Endothelial cell (in vitro differentiated cells): ENCODE measurements at regions not wholly inside any gene's neighbourhood (a gene's known extent, or its start where the extent isn't known, plus 50 kb on each side); places are given as distances from the start of the nearest gene placed in this dataset.

Experiments
- DNase-seq: peaks from one replicate; pipeline ENCODE4 v3.0.0; 2021; ENCODE audit warnings: low spot score
- H3K27ac Mint-ChIP-seq: one replicate; pipeline ENCODE4 v1.8.0; 2021; ENCODE audit warnings: mixed read lengths, inconsistent platforms; ENCODE audit not compliant: unreplicated experiment
- H3K27me3 Mint-ChIP-seq: one replicate; pipeline ENCODE4 v1.8.0; 2021; ENCODE audit warnings: mild to moderate bottlenecking, moderate library complexity, mixed read lengths, inconsistent platforms; ENCODE audit not compliant: unreplicated experiment
- H3K36me3 Mint-ChIP-seq: one replicate; pipeline ENCODE4 v1.8.0; 2021; ENCODE audit warnings: mild to moderate bottlenecking, low read depth, mixed read lengths, inconsistent platforms; ENCODE audit not compliant: unreplicated experiment
- H3K4me1 Mint-ChIP-seq: one replicate; pipeline ENCODE4 v1.8.0; 2021; ENCODE audit warnings: mild to moderate bottlenecking, mixed read lengths, inconsistent platforms; ENCODE audit not compliant: unreplicated experiment
- H3K4me3 Mint-ChIP-seq: one replicate; pipeline ENCODE4 v1.8.0; 2021; ENCODE audit warnings: mild to moderate bottlenecking, mixed read lengths, inconsistent platforms; ENCODE audit not compliant: unreplicated experiment
- H3K9me3 Mint-ChIP-seq: one replicate; pipeline ENCODE4 v1.8.0; 2021; ENCODE audit warnings: mixed read lengths, inconsistent platforms; ENCODE audit not compliant: unreplicated experiment
- TF ChIP-seq, protein P1 (sequence below): fragments of 200-600 bp; sonication (generic); IDR thresholded peaks from one replicate; pipeline ENCODE4 v1.5.0; 2021; ENCODE audit warnings: antibody characterized with exemption; ENCODE audit not compliant: unreplicated experiment

DNA sequence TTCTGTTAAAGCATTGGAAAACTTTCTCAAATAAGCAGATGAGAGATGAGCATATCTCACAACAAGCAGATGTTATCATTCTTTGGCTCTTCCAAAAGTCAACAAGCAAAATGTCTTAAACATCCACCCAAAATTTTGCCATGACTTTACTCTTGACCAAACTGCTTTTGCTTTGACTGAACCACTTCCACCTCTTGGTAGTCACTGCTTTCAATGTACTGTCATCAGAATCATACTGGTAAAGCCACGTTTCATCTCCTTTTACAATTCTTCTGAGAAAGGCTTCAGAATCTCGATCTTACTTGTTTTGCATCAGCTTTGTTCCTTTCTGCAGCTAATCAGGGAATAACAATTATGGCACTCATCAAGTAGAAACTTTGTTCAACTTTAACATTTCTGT lies 498.5 kb upstream of the GJE1 start:
- Mint-ChIP-seq H3K4me1 (no peaks in the 10 kb centered on the region), H3K4me3 (no peak overlapping the region), H3K36me3 (no peaks in the 10 kb centered on the region), H3K9me3 (no peaks in the 10 kb centered on the region), H3K27me3 (no peaks in the 10 kb centered on the region), H3K27ac (no peak overlapping the region)
- DNase-seq = no peak
- TF ChIP-seq, protein P1, sequence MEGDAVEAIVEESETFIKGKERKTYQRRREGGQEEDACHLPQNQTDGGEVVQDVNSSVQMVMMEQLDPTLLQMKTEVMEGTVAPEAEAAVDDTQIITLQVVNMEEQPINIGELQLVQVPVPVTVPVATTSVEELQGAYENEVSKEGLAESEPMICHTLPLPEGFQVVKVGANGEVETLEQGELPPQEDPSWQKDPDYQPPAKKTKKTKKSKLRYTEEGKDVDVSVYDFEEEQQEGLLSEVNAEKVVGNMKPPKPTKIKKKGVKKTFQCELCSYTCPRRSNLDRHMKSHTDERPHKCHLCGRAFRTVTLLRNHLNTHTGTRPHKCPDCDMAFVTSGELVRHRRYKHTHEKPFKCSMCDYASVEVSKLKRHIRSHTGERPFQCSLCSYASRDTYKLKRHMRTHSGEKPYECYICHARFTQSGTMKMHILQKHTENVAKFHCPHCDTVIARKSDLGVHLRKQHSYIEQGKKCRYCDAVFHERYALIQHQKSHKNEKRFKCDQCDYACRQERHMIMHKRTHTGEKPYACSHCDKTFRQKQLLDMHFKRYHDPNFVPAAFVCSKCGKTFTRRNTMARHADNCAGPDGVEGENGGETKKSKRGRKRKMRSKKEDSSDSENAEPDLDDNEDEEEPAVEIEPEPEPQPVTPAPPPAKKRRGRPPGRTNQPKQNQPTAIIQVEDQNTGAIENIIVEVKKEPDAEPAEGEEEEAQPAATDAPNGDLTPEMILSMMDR = no peak

DNA sequence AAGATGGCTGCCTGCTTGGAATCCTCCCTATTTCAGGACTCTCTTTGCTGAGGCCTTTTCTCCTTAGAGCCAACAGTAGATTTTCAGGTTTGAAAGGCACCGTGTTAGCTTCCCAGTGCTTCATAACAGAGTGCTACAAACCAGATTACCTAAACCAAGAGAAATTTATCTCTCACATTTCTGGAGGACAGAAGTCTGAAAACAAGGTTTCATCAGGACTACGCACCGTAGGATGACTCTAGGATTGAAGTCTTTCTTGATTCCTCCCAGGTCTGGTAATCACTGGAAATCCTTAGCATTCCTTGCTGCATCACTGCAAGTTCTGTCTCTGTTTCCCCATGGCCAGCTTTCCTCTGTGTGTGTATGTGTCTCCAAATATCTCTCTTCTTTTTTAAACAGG lies 508.4 kb upstream of the GJE1 start:
- Mint-ChIP-seq H3K9me3 (no peaks in the 10 kb centered on the region), H3K36me3 (no peaks in the 10 kb centered on the region), H3K4me3 (no peak overlapping the region)

DNA sequence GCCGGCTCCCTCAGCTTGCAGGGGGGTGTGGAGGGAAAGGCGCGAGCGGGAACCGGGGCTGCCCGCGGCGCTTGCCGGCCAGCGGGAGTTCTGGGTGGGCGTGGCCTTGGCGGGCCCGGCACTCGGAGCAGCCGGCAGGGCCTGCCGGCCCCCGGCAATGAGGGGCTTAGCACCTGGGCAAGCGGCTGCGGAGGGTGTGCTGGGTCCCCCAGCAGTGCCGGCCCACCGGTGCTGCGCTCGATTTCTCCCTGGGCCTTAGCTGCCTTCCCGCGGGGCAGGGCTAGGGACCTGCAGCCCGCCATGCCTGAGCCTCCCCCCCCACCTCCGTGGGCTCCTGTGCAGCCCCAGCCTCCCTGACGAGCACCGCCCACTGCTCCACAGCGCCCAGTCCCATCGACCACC lies 514.5 kb upstream of the GJE1 start:
- DNase-seq = no peak
- H3K27me3 Mint-ChIP-seq = no peaks in the 10 kb centered on the region
- no peaks in the 10 kb centered on the region for H3K36me3 Mint-ChIP-seq
- H3K9me3 Mint-ChIP-seq = no peaks in the 10 kb centered on the region
- peaks cover 2% of the 10 kb centered on the region for H3K4me1 Mint-ChIP-seq
- no peak overlapping the region for H3K27ac Mint-ChIP-seq
- H3K4me3 Mint-ChIP-seq = no peak overlapping the region
- TF ChIP-seq, protein P1 = no peak

More for the DNA sequence above, 508.4 kb upstream of the GJE1 start:
- DNase-seq = no peak
- H3K27ac Mint-ChIP-seq = no peak overlapping the region
- H3K4me1 Mint-ChIP-seq = no peaks in the 10 kb centered on the region
- no peaks in the 10 kb centered on the region for H3K27me3 Mint-ChIP-seq
- TF ChIP-seq, protein P1 = no peak

- H3K27ac Mint-ChIP-seq = no peak overlapping the region
- H3K4me1 Mint-ChIP-seq = no peaks in the 10 kb centered on the region
- no peak overlapping the region for H3K4me3 Mint-ChIP-seq
- DNase-seq = no peak
- no peaks in the 10 kb centered on the region for H3K27me3 Mint-ChIP-seq
- no peaks in the 10 kb centered on the region for H3K36me3 Mint-ChIP-seq
- no peaks in the 10 kb centered on the region for H3K9me3 Mint-ChIP-seq
- TF ChIP-seq, protein P1 = no peak
Observed at GRCh38 chr6:141610741-141611140, 522.0 kb upstream of the GJE1 start.

DNA sequence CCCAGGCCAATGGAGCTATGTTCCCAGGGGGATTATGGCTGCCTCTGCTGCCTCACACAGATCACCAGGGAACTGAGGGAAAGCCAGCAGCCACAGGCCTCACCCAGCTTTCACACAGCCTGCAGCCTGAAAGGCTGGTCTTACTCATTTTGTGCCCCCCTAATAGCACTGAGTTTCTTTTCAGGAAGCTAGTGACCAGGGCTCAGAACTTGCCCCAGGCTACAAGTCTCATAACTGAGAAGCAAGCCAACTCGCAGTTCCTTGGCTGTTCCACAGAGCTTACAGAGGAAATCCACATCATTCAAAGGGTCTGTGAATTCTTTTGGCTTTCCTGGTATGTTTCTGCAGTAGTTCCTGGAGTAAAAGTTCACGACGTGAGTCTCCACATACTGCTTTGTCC lies 524.8 kb upstream of the GJE1 start:
- no peak overlapping the region for H3K27ac Mint-ChIP-seq
- no peaks in the 10 kb centered on the region for H3K9me3 Mint-ChIP-seq
- H3K4me3 Mint-ChIP-seq = no peak overlapping the region
- TF ChIP-seq, protein P1 = no peak
- H3K27me3 Mint-ChIP-seq = no peaks in the 10 kb centered on the region
- H3K4me1 Mint-ChIP-seq = no peaks in the 10 kb centered on the region
- DNase-seq = no peak
- H3K36me3 Mint-ChIP-seq = no peaks in the 10 kb centered on the region
